ENCODE measurements at regions not wholly inside any gene's neighbourhood (a gene's known extent, or its start where the extent isn't known, plus 50 kb on each side); places are given as distances from the start of the nearest gene placed in this dataset.

DNA sequence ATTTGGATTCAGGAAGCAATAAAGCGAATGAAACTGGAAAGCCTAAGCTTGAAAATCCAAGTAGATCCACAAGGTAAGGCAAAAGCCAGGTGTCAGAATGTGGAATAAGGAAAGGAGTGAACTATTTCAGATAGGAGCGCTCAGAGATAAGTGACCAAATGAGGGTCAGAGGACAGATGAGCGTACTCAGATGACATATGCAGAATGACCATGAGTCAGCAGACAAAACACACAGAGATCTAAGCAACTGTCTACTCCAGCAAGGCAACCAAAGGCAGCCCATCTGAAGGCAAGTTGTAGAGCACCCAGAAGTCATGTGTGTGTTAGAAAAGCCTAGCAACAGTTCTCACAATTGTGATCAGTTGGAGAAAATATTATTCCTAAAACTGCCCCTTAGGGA is 548.4 kb upstream of the FSHR start:
- WGBS (ENCODE audit: insufficient coverage, insufficient replicate concordance, low lambda C conversion rate, missing lambda C conversion rate), result 42% methylated on average over 3 of the region's 3 CpGs
- Histone ChIP-seq H3K4me3 (no peak overlapping the region), H3K27ac (ENCODE audit: control insufficient read depth, insufficient read depth) (no peak overlapping the region), H3K4me2 (ENCODE audit: control insufficient read depth, insufficient read depth) (no peak overlapping the region), H3K79me2 (ENCODE audit: control insufficient read depth, insufficient read depth, low read length) (no peaks in the 10 kb centered on the region), H2AFZ (ENCODE audit: control insufficient read depth, low read depth, low read length) (no peak overlapping the region), H3K27me3 (replicated peaks in 1 of 2; ENCODE audit: control insufficient read depth in 2 of 2, insufficient read depth in 2 of 2, low read length in 1 of 2) (no peaks in the 10 kb centered on the region), H3K9ac (ENCODE audit: control insufficient read depth, insufficient read depth, low read length) (no peak overlapping the region), H4K20me1 (ENCODE audit: control insufficient read depth, insufficient read depth) (no peaks in the 10 kb centered on the region), H3K9me3 (replicated peaks; ENCODE audit: control insufficient read depth, insufficient read depth, low read length) (no peaks in the 10 kb centered on the region), H3K4me1 (ENCODE audit: control insufficient read depth, insufficient read depth, low read length) (no peaks in the 10 kb centered on the region), H3K36me3 (ENCODE audit: control insufficient read depth in 2 of 2, insufficient read depth in 2 of 2, low read length in 1 of 2) (no peaks in the 10 kb centered on the region)
- intact Hi-C loops (cut with micrococcal nuclease; ENCODE audit: unreplicated experiment), result no loop called here
- TF ChIP-seq ETV6 (conservative IDR thresholded peaks at IDR 0.05 in 1 of 2, IDR thresholded peaks at IDR 0.05 in 1 of 2; ENCODE audit: borderline replicate concordance in 1 of 2, low read depth in 1 of 2) (no peak), POLR2A (IDR thresholded peaks at IDR 0.05; ENCODE audit: low read depth, low read length) (no peak), KLF5 (IDR thresholded peaks at IDR 0.05; ENCODE audit: partially characterized antibody) (no peak), POU2F2 (IDR thresholded peaks at IDR 0.05; ENCODE audit: borderline replicate concordance, low read depth, low read length) (no peak)
- TF ChIP-seq, protein P1, sequence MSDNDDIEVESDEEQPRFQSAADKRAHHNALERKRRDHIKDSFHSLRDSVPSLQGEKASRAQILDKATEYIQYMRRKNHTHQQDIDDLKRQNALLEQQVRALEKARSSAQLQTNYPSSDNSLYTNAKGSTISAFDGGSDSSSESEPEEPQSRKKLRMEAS (IDR thresholded peaks at IDR 0.05; ENCODE audit: low read depth, low read length), result no peak
- ATAC-seq (no peak), DNase-seq (ENCODE audit: low read depth, low spot score) (no peak), FAIRE-seq (no peak)
- SMC1A ChIA-PET (ENCODE audit: uncharacterized antibody, unreplicated experiment), result no interaction called here
- no TSS peak for BruUV-seq (replicated peaks)
- in situ Hi-C loops (cut with MboI), result no loop called here
- RAD21 ChIA-PET (ENCODE audit: unreplicated experiment), result no interaction called here
- CTCF ChIA-PET, result no interaction called here
- POLR2A ChIA-PET, result no interaction called here

DNA sequence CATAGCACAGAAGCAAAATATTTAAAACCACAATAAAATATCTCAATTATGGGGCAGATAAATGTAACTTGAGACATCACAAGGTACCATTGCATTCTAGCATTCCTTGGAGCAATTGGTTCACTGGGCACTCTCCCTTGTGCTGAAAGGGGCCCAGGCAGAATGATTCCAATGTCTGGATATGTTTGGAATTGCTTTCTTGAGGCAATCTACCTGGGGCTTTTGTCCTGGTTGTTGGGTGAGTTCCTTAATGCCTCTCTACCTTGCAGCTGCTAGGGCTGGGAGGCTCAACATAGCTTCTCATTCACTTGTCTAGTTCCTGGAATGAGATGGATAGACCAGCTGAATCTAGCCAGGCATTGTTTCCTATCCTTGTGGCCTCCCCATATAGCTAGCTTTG is 539.6 kb upstream of the FSHR start:
- no peaks in the 10 kb centered on the region for H3K4me1 ChIP-seq (ENCODE audit: control insufficient read depth, insufficient read depth, low read length)
- DNase-seq (ENCODE audit: low read depth, low spot score) (no peak), ATAC-seq (no peak), FAIRE-seq (no peak)
- no peaks in the 10 kb centered on the region for H3K36me3 ChIP-seq (ENCODE audit: control insufficient read depth in 2 of 2, insufficient read depth in 2 of 2, low read length in 1 of 2)
- SMC1A ChIA-PET (ENCODE audit: uncharacterized antibody, unreplicated experiment), result no interaction called here
- H3K4me2 ChIP-seq (ENCODE audit: control insufficient read depth, insufficient read depth), result no peak overlapping the region
- POLR2A ChIA-PET, result no interaction called here
- CTCF ChIA-PET, result no interaction called here
- intact Hi-C loops (cut with micrococcal nuclease; ENCODE audit: unreplicated experiment), result loop anchor here (10.0 kb wide), 1 partner anchor 801 kb away; no protein-coding TSS in a partner anchor
- in situ Hi-C loops (cut with MboI), result no loop called here
- no peaks in the 10 kb centered on the region for H3K9me3 ChIP-seq (replicated peaks; ENCODE audit: control insufficient read depth, insufficient read depth, low read length)
- H3K27ac ChIP-seq (ENCODE audit: control insufficient read depth, insufficient read depth), result no peak overlapping the region
- H2AFZ ChIP-seq (ENCODE audit: control insufficient read depth, low read depth, low read length), result no peak overlapping the region
- H3K27me3 ChIP-seq (replicated peaks in 1 of 2; ENCODE audit: control insufficient read depth in 2 of 2, insufficient read depth in 2 of 2, low read length in 1 of 2), result no peaks in the 10 kb centered on the region; a peak in 1 of 4 replicates
- no TSS peak for BruUV-seq (replicated peaks)
- no peaks in the 10 kb centered on the region for H4K20me1 ChIP-seq (ENCODE audit: control insufficient read depth, insufficient read depth)
- no peaks in the 10 kb centered on the region for H3K79me2 ChIP-seq (ENCODE audit: control insufficient read depth, insufficient read depth, low read length)
- no peak overlapping the region for H3K4me3 ChIP-seq
- H3K9ac ChIP-seq (ENCODE audit: control insufficient read depth, insufficient read depth, low read length), result no peak overlapping the region
- RAD21 ChIA-PET (ENCODE audit: unreplicated experiment), result no interaction called here
- TF ChIP-seq NBN (IDR thresholded peaks at IDR 0.05) (no peak), SUPT20H (IDR thresholded peaks at IDR 0.05; ENCODE audit: borderline replicate concordance, control insufficient read depth, low read depth, low read length) (no peak), CHD1 (IDR thresholded peaks at IDR 0.05; ENCODE audit: low read depth, low read length) (no peak), SMAD5 (IDR thresholded peaks at IDR 0.05; ENCODE audit: low read depth) (no peak), NFIC (IDR thresholded peaks at IDR 0.05; ENCODE audit: low read depth, low read length) (no peak), MEF2B (IDR thresholded peaks at IDR 0.05; ENCODE audit: partially characterized antibody, poor library complexity, severe bottlenecking) (no peak), RAD21 (IDR thresholded peaks at IDR 0.05; ENCODE audit: insufficient read depth, low read depth, low read length) (no peak), MTA3 (IDR thresholded peaks at IDR 0.05; ENCODE audit: borderline replicate concordance, low read length) (no peak), RAD51 (IDR thresholded peaks at IDR 0.05) (no peak), LARP7 (IDR thresholded peaks at IDR 0.05) (no peak)
- TF ChIP-seq, protein P2, sequence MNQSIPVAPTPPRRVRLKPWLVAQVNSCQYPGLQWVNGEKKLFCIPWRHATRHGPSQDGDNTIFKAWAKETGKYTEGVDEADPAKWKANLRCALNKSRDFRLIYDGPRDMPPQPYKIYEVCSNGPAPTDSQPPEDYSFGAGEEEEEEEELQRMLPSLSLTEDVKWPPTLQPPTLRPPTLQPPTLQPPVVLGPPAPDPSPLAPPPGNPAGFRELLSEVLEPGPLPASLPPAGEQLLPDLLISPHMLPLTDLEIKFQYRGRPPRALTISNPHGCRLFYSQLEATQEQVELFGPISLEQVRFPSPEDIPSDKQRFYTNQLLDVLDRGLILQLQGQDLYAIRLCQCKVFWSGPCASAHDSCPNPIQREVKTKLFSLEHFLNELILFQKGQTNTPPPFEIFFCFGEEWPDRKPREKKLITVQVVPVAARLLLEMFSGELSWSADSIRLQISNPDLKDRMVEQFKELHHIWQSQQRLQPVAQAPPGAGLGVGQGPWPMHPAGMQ (IDR thresholded peaks at IDR 0.05; ENCODE audit: borderline replicate concordance), result no peak
